GM19240 (cell line): ENCODE measurements at regions not wholly inside any gene's neighbourhood (a gene's known extent, or its start where the extent isn't known, plus 50 kb on each side); places are given as distances from the start of the nearest gene placed in this dataset.
"Not testable (repeated sequence)": the region's sequence is repeated elsewhere in the genome, so short reads cannot be mapped to it uniquely, and the experiment has no call there.

Experiments used
- DNase-seq: peaks from one replicate; pipeline ENCODE4 v3.0.0; 2011; ENCODE audit warnings: low spot score; ENCODE audit not compliant: insufficient read length

- no peak for DNase-seq
These were observed 304.7 kb upstream of the FOXQ1 start for GRCh38 chr6:1007159-1007558.

- no peak for DNase-seq
These were observed 306.8 kb upstream of the FOXQ1 start for GRCh38 chr6:1004885-1005630.

- DNase-seq = no peak
These were observed 308.3 kb upstream of the FOXQ1 start for GRCh38 chr6:1003394-1004160.

GRCh38 chr6:1002989-1003388, 308.9 kb upstream of the FOXQ1 start:
- DNase-seq = no peak

GRCh38 chr6:1001655-1002349, 308.9 kb upstream of the EXOC2 start:
- no peak for DNase-seq

GRCh38 chr6:999552-999951, 306.6 kb upstream of the EXOC2 start:
- DNase-seq = no peak

GRCh38 chr6:998551-998950, 305.6 kb upstream of the EXOC2 start:
- DNase-seq = no peak

- no peak for DNase-seq
These were observed 303.4 kb upstream of the EXOC2 start for GRCh38 chr6:996271-996852.

GRCh38 chr6:991192-991591, 298.3 kb upstream of the EXOC2 start:
- no peak for DNase-seq

GRCh38 chr6:984031-984430, 291.1 kb upstream of the EXOC2 start:
- DNase-seq = no peak

GRCh38 chr6:978937-979685, 286.2 kb upstream of the EXOC2 start:
- DNase-seq = no peak

- DNase-seq = not testable (repeated sequence)
These were observed 284.3 kb upstream of the EXOC2 start for GRCh38 chr6:977226-977625.

- DNase-seq = no peak
These were observed 279.2 kb upstream of the EXOC2 start for GRCh38 chr6:971981-972640.

- no peak for DNase-seq
These were observed 275.9 kb upstream of the EXOC2 start for GRCh38 chr6:968791-969190.

- no peak for DNase-seq
These were observed 274.8 kb upstream of the EXOC2 start for GRCh38 chr6:967701-968100.

- DNase-seq = no peak
These were observed 272.4 kb upstream of the EXOC2 start for GRCh38 chr6:965343-965742.

- DNase-seq = no peak
These were observed 270.5 kb upstream of the EXOC2 start for GRCh38 chr6:963456-963855.

GRCh38 chr6:961407-961960, 268.5 kb upstream of the EXOC2 start:
- DNase-seq = no peak

GRCh38 chr6:960356-960755, 267.4 kb upstream of the EXOC2 start:
- DNase-seq = no peak

GRCh38 chr6:958488-958887, 265.5 kb upstream of the EXOC2 start:
- DNase-seq = no peak
